GM23338 (cell line): ENCODE measurements at regions not wholly inside any gene's neighbourhood (a gene's known extent, or its start where the extent isn't known, plus 50 kb on each side); places are given as distances from the start of the nearest gene placed in this dataset.

Experiments used
- ATAC-seq: fragments of 200-7000 bp; cut with Tn5 transposase; 3 replicates; pipeline ENCODE4 v1.9.1; 2020
- DNase-seq: peaks from one replicate; pipeline ENCODE4 v3.0.0-alpha.2; 2015; ENCODE audit warnings: low spot score
- H2AFZ ChIP-seq: fragments of 200-600 bp; sonication (generic); 2 replicates; pipeline ENCODE4 v1.8.0; 2016; ENCODE audit warnings: antibody characterized with exemption, mild to moderate bottlenecking, moderate library complexity
- H3F3A ChIP-seq: fragments of 200-600 bp; sonication (generic); replicated peaks from 2 replicates; pipeline ENCODE4 v1.8.0; 2017; ENCODE audit warnings: antibody characterized with exemption, mixed run types, low read depth
- H3K27ac ChIP-seq: fragments of 200-600 bp; sonication (generic); 2 replicates; pipeline ENCODE4 v1.6.1; 2016; ENCODE audit warnings: low read depth
- H3K27me3 ChIP-seq: fragments of 200-600 bp; sonication (generic); 2 replicates; pipeline ENCODE4 v1.8.0; 2016; ENCODE audit warnings: mild to moderate bottlenecking, mixed run types, moderate library complexity; ENCODE audit not compliant: insufficient read depth
- H3K36me3 ChIP-seq: fragments of 200-600 bp; sonication (generic); 2 replicates; pipeline ENCODE4 v1.8.0; 2016; ENCODE audit warnings: mild to moderate bottlenecking; ENCODE audit not compliant: insufficient read depth
- H3K4me1 ChIP-seq: fragments of 200-600 bp; sonication (generic); 2 replicates; pipeline ENCODE4 v1.8.0; 2016; ENCODE audit warnings: mild to moderate bottlenecking, moderate library complexity; ENCODE audit not compliant: insufficient read depth
- H3K4me2 ChIP-seq: fragments of 200-600 bp; sonication (generic); 2 replicates; pipeline ENCODE4 v1.7.1; 2017; ENCODE audit warnings: mixed run types
- H3K4me3 ChIP-seq: fragments of 200-600 bp; sonication (generic); 2 replicates; pipeline ENCODE4 v1.6.1; 2016; ENCODE audit warnings: mixed run types
- H3K79me2 ChIP-seq: fragments of 200-600 bp; sonication (generic); replicated peaks from 2 replicates; pipeline ENCODE4 v1.8.0; 2017; ENCODE audit warnings: mild to moderate bottlenecking; ENCODE audit not compliant: insufficient read depth
- H3K9me2 ChIP-seq: fragments of 200-600 bp; sonication (generic); 2 replicates; pipeline ENCODE4 v1.8.0; 2017; ENCODE audit not compliant: insufficient read depth
- H4K20me1 ChIP-seq: fragments of 200-600 bp; sonication (generic); replicated peaks from 2 replicates; pipeline ENCODE4 v1.8.0; 2017; ENCODE audit warnings: mild to moderate bottlenecking; ENCODE audit not compliant: insufficient read depth
- H3K27ac Mint-ChIP-seq: 2 replicates; pipeline ENCODE4 v1.8.0; 2020; ENCODE audit warnings: inconsistent platforms, mild to moderate bottlenecking, moderate library complexity, mixed read lengths
- H3K27me3 Mint-ChIP-seq: 3 replicates; pipeline ENCODE4 v1.8.0; 2022; ENCODE audit warnings: low read depth, mild to moderate bottlenecking, moderate library complexity, mixed read lengths, inconsistent platforms; ENCODE audit not compliant: insufficient read depth, poor library complexity
- H3K36me3 Mint-ChIP-seq: 3 replicates; pipeline ENCODE4 v1.8.0; 2021; ENCODE audit warnings: low read depth, mild to moderate bottlenecking, inconsistent platforms, moderate library complexity, mixed read lengths
- H3K4me1 Mint-ChIP-seq: 3 replicates; pipeline ENCODE4 v1.8.0; 2020; ENCODE audit warnings: mild to moderate bottlenecking, inconsistent platforms, mixed read lengths
- H3K4me3 Mint-ChIP-seq: 3 replicates; pipeline ENCODE4 v1.8.0; 2021; ENCODE audit warnings: moderate library complexity, mild to moderate bottlenecking, inconsistent platforms, mixed read lengths
- H3K9me3 Mint-ChIP-seq: 3 replicates; pipeline ENCODE4 v1.8.0; 2020; ENCODE audit warnings: moderate library complexity, mild to moderate bottlenecking, inconsistent platforms, mixed read lengths
- CREB1 ChIP-seq: fragments of 250-450 bp; sonication (Bioruptor Pico); IDR thresholded peaks from 2 replicates; pipeline ENCODE4 v1.5.0; 2020; ENCODE audit warnings: low read depth, mild to moderate bottlenecking, moderate library complexity
- EZH2 ChIP-seq: fragments of 200-600 bp; sonication (generic); IDR thresholded peaks from one replicate; pipeline ENCODE4 v1.8.0; 2017; ENCODE audit warnings: antibody characterized with exemption, mild to moderate bottlenecking, low read depth; ENCODE audit not compliant: unreplicated experiment
- EZH2phosphoT487 ChIP-seq: fragments of 200-600 bp; sonication (generic); IDR thresholded peaks from one replicate; pipeline ENCODE4 v1.8.1; 2018; ENCODE audit warnings: antibody characterized with exemption; ENCODE audit not compliant: unreplicated experiment
- JUNB ChIP-seq: IDR thresholded peaks from one replicate; pipeline ENCODE4 v1.6.1; 2016; ENCODE audit warnings: antibody characterized with exemption; ENCODE audit not compliant: unreplicated experiment
- NANOG ChIP-seq: IDR thresholded peaks from 2 replicates; pipeline ENCODE4 v1.6.1; 2016; ENCODE audit warnings: antibody characterized with exemption, borderline replicate concordance
- POLR2AphosphoS5 ChIP-seq: IDR thresholded peaks from 2 replicates; pipeline ENCODE4 v1.6.1; 2016; ENCODE audit warnings: antibody characterized with exemption, low read depth
- STAT1 ChIP-seq: IDR thresholded peaks from one replicate; pipeline ENCODE4 v1.6.1; 2016; ENCODE audit warnings: antibody characterized with exemption; ENCODE audit not compliant: unreplicated experiment
- ZNF114 ChIP-seq: fragments of 250-450 bp; sonication (Bioruptor Pico); IDR thresholded peaks from 2 replicates; pipeline ENCODE4 v1.5.0; 2020; ENCODE audit warnings: mild to moderate bottlenecking, moderate library complexity
- ZNF331 ChIP-seq: fragments of 250-450 bp; sonication (Bioruptor Pico); IDR thresholded peaks from 2 replicates; pipeline ENCODE4 v1.5.0; 2020; ENCODE audit warnings: low read depth, mild to moderate bottlenecking, moderate library complexity
- TF ChIP-seq, protein P1 (sequence below): IDR thresholded peaks from 2 replicates; pipeline ENCODE4 v1.6.1; 2016; ENCODE audit warnings: antibody characterized with exemption
- TF ChIP-seq, protein P2 (sequence below): IDR thresholded peaks from one replicate; pipeline ENCODE4 v1.6.1; 2018; ENCODE audit warnings: antibody characterized with exemption; ENCODE audit not compliant: unreplicated experiment
- TF ChIP-seq, protein P3 (sequence below): fragments of 250-450 bp; sonication (Bioruptor Pico); IDR thresholded peaks from 2 replicates; pipeline ENCODE4 v1.5.0; 2020; ENCODE audit warnings: mild to moderate bottlenecking, moderate library complexity
- TF ChIP-seq, protein P4 (sequence below), 2 experiments: fragments of 200-600 bp in 1 of 2; sonication (generic) in 1 of 2; conservative IDR thresholded peaks; 2 replicates each; pipeline versions ENCODE4 v1.5.1 to v1.6.1; 2016 to 2017; ENCODE audit warnings: antibody characterized with exemption in 2 of 2, low read depth in 2 of 2, mild to moderate bottlenecking in 2 of 2, moderate library complexity in 1 of 2

DNA sequence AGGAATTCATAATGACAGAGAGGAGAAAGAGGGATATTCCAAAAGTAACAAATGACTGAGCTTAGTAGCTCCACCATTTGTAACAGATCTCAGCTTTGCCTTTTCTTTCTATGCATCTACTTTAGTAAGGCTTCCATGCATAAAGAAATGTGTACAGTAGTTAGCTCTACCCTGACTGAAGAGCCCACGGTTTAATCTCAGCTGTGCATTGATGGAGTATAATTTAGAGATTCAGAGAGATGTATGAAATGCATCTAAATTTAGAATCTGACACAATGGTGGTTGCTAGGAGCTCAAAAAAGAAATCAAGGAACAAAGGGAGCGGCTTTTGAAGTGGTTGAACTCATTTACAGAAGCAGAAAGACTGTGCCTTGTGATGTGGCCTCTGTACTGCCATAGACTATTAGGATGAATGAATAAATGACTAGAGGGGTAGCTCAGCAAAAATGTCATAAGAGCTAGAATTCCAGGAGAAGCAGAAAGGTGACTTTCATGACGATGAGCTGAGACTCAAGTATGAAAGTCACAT, 838.6 kb downstream of the RPS29 start:
- Histone ChIP-seq H2AFZ (peak overlapping the region; percentile 6; the same call in 1 of the 2 replicates), H3K36me3 (no peaks in the 10 kb centered on the region), H3K27me3 (no peaks in the 10 kb centered on the region), H3K9me2 (peaks cover 7% of the 10 kb centered on the region), H3K27ac (no peak overlapping the region), H3K4me2 (no peak overlapping the region), H3F3A (no peaks in the 10 kb centered on the region), H3K79me2 (no peaks in the 10 kb centered on the region), H4K20me1 (no peaks in the 10 kb centered on the region), H3K4me1 (peaks cover 8% of the 10 kb centered on the region; the same call in 1 of the 2 replicates), H3K4me3 (no peak overlapping the region)
- Mint-ChIP-seq H3K27me3 (peaks cover 1% of the 10 kb centered on the region), H3K9me3 (no peaks in the 10 kb centered on the region), H3K27ac (no peak overlapping the region), H3K4me1 (no peaks in the 10 kb centered on the region; the same call in 2 of the 3 replicates), H3K4me3 (no peak overlapping the region), H3K36me3 (no peaks in the 10 kb centered on the region)
- DNase-seq (no peak), ATAC-seq (no peak)
- TF ChIP-seq, protein P1, sequence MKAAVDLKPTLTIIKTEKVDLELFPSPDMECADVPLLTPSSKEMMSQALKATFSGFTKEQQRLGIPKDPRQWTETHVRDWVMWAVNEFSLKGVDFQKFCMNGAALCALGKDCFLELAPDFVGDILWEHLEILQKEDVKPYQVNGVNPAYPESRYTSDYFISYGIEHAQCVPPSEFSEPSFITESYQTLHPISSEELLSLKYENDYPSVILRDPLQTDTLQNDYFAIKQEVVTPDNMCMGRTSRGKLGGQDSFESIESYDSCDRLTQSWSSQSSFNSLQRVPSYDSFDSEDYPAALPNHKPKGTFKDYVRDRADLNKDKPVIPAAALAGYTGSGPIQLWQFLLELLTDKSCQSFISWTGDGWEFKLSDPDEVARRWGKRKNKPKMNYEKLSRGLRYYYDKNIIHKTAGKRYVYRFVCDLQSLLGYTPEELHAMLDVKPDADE = no peak
- TF ChIP-seq CREB1 (no peak), STAT1 (no peak), ZNF331 (CRISPR knock-in tag) (no peak), POLR2AphosphoS5 (no peak), EZH2 (no peak), NANOG (no peak), EZH2phosphoT487 (no peak), JUNB (no peak), ZNF114 (CRISPR knock-in tag) (no peak)
- TF ChIP-seq, protein P2, sequence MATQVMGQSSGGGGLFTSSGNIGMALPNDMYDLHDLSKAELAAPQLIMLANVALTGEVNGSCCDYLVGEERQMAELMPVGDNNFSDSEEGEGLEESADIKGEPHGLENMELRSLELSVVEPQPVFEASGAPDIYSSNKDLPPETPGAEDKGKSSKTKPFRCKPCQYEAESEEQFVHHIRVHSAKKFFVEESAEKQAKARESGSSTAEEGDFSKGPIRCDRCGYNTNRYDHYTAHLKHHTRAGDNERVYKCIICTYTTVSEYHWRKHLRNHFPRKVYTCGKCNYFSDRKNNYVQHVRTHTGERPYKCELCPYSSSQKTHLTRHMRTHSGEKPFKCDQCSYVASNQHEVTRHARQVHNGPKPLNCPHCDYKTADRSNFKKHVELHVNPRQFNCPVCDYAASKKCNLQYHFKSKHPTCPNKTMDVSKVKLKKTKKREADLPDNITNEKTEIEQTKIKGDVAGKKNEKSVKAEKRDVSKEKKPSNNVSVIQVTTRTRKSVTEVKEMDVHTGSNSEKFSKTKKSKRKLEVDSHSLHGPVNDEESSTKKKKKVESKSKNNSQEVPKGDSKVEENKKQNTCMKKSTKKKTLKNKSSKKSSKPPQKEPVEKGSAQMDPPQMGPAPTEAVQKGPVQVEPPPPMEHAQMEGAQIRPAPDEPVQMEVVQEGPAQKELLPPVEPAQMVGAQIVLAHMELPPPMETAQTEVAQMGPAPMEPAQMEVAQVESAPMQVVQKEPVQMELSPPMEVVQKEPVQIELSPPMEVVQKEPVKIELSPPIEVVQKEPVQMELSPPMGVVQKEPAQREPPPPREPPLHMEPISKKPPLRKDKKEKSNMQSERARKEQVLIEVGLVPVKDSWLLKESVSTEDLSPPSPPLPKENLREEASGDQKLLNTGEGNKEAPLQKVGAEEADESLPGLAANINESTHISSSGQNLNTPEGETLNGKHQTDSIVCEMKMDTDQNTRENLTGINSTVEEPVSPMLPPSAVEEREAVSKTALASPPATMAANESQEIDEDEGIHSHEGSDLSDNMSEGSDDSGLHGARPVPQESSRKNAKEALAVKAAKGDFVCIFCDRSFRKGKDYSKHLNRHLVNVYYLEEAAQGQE = no peak
- TF ChIP-seq, protein P3, sequence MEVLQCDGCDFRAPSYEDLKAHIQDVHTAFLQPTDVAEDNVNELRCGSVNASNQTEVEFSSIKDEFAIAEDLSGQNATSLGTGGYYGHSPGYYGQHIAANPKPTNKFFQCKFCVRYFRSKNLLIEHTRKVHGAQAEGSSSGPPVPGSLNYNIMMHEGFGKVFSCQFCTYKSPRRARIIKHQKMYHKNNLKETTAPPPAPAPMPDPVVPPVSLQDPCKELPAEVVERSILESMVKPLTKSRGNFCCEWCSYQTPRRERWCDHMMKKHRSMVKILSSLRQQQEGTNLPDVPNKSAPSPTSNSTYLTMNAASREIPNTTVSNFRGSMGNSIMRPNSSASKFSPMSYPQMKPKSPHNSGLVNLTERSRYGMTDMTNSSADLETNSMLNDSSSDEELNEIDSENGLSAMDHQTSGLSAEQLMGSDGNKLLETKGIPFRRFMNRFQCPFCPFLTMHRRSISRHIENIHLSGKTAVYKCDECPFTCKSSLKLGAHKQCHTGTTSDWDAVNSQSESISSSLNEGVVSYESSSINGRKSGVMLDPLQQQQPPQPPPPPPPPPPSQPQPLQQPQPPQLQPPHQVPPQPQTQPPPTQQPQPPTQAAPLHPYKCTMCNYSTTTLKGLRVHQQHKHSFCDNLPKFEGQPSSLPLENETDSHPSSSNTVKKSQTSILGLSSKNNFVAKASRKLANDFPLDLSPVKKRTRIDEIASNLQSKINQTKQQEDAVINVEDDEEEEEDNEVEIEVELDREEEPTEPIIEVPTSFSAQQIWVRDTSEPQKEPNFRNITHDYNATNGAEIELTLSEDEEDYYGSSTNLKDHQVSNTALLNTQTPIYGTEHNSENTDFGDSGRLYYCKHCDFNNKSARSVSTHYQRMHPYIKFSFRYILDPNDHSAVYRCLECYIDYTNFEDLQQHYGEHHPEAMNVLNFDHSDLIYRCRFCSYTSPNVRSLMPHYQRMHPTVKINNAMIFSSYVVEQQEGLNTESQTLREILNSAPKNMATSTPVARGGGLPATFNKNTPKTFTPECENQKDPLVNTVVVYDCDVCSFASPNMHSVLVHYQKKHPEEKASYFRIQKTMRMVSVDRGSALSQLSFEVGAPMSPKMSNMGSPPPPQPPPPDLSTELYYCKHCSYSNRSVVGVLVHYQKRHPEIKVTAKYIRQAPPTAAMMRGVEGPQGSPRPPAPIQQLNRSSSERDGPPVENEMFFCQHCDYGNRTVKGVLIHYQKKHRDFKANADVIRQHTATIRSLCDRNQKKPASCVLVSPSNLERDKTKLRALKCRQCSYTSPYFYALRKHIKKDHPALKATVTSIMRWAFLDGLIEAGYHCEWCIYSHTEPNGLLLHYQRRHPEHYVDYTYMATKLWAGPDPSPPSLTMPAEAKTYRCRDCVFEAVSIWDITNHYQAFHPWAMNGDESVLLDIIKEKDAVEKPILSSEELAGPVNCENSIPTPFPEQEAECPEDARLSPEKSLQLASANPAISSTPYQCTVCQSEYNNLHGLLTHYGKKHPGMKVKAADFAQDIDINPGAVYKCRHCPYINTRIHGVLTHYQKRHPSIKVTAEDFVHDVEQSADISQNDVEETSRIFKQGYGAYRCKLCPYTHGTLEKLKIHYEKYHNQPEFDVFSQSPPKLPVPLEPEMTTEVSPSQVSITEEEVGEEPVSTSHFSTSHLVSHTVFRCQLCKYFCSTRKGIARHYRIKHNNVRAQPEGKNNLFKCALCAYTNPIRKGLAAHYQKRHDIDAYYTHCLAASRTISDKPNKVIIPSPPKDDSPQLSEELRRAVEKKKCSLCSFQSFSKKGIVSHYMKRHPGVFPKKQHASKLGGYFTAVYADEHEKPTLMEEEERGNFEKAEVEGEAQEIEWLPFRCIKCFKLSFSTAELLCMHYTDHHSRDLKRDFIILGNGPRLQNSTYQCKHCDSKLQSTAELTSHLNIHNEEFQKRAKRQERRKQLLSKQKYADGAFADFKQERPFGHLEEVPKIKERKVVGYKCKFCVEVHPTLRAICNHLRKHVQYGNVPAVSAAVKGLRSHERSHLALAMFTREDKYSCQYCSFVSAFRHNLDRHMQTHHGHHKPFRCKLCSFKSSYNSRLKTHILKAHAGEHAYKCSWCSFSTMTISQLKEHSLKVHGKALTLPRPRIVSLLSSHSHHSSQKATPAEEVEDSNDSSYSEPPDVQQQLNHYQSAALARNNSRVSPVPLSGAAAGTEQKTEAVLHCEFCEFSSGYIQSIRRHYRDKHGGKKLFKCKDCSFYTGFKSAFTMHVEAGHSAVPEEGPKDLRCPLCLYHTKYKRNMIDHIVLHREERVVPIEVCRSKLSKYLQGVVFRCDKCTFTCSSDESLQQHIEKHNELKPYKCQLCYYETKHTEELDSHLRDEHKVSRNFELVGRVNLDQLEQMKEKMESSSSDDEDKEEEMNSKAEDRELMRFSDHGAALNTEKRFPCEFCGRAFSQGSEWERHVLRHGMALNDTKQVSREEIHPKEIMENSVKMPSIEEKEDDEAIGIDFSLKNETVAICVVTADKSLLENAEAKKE (CRISPR knock-in tag) = no peak
- TF ChIP-seq, protein P4, sequence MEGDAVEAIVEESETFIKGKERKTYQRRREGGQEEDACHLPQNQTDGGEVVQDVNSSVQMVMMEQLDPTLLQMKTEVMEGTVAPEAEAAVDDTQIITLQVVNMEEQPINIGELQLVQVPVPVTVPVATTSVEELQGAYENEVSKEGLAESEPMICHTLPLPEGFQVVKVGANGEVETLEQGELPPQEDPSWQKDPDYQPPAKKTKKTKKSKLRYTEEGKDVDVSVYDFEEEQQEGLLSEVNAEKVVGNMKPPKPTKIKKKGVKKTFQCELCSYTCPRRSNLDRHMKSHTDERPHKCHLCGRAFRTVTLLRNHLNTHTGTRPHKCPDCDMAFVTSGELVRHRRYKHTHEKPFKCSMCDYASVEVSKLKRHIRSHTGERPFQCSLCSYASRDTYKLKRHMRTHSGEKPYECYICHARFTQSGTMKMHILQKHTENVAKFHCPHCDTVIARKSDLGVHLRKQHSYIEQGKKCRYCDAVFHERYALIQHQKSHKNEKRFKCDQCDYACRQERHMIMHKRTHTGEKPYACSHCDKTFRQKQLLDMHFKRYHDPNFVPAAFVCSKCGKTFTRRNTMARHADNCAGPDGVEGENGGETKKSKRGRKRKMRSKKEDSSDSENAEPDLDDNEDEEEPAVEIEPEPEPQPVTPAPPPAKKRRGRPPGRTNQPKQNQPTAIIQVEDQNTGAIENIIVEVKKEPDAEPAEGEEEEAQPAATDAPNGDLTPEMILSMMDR (conservative IDR thresholded peaks at IDR 0.05; ENCODE audit: low read depth in 2 of 2) = no peak
